AG04450 (cell line): ENCODE measurements at regions not wholly inside any gene's neighbourhood (a gene's known extent, or its start where the extent isn't known, plus 50 kb on each side); places are given as distances from the start of the nearest gene placed in this dataset.
"Not testable (repeated sequence)": the region's sequence is repeated elsewhere in the genome, so short reads cannot be mapped to it uniquely, and the experiment has no call there.

Source experiments
- CTCF ChIA-PET: fragments of 300-600, 350-600 bp; formaldehyde crosslinking; extraction: SDS; loops from one replicate; lab custom pipeline; 2022; ENCODE audit warnings: antibody characterized with exemption, inconsistent platforms; lab: Charles Lee
- POLR2A ChIA-PET: fragments of 350-600 bp; formaldehyde crosslinking; extraction: SDS; loops from one replicate; lab custom pipeline; 2021; ENCODE audit warnings: antibody characterized with exemption, inconsistent platforms; lab: Yijun Ruan, JAX
- DNase-seq: peaks from one replicate; pipeline ENCODE4 v3.0.0-alpha.2; 2011; ENCODE audit warnings: low read depth, low spot score
- H3K27ac ChIP-seq: one replicate; pipeline ENCODE4 v1.5.1; 2012; ENCODE audit warnings: low read depth, low read length, control low read depth
- H3K27me3 ChIP-seq: one replicate; pipeline ENCODE4 v1.6.0; 2012; ENCODE audit warnings: low read length; ENCODE audit not compliant: control insufficient read depth, insufficient read depth
- H3K4me3 ChIP-seq: 2 replicates; pipeline ENCODE4 v1.5.1; 2011; ENCODE audit warnings: mild to moderate bottlenecking, low read depth, low read length, control low read depth
- H3K9me3 ChIP-seq: 2 replicates; pipeline ENCODE4 v1.5.1; 2012; ENCODE audit warnings: low read length; ENCODE audit not compliant: control insufficient read depth, insufficient read depth
- TF ChIP-seq, protein P1 (sequence below): IDR thresholded peaks from 2 replicates; pipeline ENCODE4 v1.5.1; 2011; ENCODE audit warnings: low read depth, low read length, control low read depth, inconsistent platforms

DNA sequence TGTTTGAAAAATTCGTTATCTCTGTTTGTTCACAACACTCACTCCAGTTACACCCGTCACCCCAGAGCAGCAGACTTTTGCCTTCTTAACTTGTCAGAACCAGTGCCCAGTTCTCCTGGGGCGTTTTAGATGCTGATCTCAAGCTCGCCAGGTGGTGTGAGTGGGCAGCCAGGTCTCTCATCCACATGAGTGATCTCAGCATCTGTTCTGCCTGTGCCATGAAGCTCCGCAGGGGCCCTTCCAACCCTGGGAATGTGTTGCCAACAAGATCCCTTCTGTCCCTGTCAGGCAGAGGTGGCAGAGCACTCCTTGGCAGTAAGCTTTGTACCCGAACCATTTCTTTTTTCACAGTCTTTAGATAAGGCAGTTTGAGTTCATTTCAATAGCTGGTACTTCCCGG, 896.5 kb downstream of the UQCRFS1 start:
- H3K9me3 ChIP-seq = peaks cover 46% of the 10 kb centered on the region
- no peak for DNase-seq
- CTCF ChIA-PET = no interaction called here
- H3K27me3 ChIP-seq = no peaks in the 10 kb centered on the region
- no peak overlapping the region for H3K4me3 ChIP-seq
- no peak overlapping the region for H3K27ac ChIP-seq
- TF ChIP-seq, protein P1, sequence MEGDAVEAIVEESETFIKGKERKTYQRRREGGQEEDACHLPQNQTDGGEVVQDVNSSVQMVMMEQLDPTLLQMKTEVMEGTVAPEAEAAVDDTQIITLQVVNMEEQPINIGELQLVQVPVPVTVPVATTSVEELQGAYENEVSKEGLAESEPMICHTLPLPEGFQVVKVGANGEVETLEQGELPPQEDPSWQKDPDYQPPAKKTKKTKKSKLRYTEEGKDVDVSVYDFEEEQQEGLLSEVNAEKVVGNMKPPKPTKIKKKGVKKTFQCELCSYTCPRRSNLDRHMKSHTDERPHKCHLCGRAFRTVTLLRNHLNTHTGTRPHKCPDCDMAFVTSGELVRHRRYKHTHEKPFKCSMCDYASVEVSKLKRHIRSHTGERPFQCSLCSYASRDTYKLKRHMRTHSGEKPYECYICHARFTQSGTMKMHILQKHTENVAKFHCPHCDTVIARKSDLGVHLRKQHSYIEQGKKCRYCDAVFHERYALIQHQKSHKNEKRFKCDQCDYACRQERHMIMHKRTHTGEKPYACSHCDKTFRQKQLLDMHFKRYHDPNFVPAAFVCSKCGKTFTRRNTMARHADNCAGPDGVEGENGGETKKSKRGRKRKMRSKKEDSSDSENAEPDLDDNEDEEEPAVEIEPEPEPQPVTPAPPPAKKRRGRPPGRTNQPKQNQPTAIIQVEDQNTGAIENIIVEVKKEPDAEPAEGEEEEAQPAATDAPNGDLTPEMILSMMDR = no peak
- POLR2A ChIA-PET = no interaction called here

- Histone ChIP-seq H3K4me3 (no peak overlapping the region), H3K27ac (no peak overlapping the region), H3K27me3 (no peaks in the 10 kb centered on the region), H3K9me3 (peaks cover 46% of the 10 kb centered on the region)
- TF ChIP-seq, protein P1 = no peak
- ChIA-PET POLR2A (no interaction called here), CTCF (no interaction called here)
- no peak for DNase-seq
Measured at GRCh38 chr19:28314756-28315155, 898.2 kb downstream of the UQCRFS1 start.

- Histone ChIP-seq H3K27me3 (no peaks in the 10 kb centered on the region), H3K27ac (no peak overlapping the region), H3K9me3 (peaks cover 46% of the 10 kb centered on the region), H3K4me3 (no peak overlapping the region)
- TF ChIP-seq, protein P1 = no peak
- no peak for DNase-seq
- CTCF ChIA-PET = no interaction called here
- POLR2A ChIA-PET = no interaction called here
Measured at GRCh38 chr19:28314287-28314686, 898.7 kb downstream of the UQCRFS1 start.

DNA sequence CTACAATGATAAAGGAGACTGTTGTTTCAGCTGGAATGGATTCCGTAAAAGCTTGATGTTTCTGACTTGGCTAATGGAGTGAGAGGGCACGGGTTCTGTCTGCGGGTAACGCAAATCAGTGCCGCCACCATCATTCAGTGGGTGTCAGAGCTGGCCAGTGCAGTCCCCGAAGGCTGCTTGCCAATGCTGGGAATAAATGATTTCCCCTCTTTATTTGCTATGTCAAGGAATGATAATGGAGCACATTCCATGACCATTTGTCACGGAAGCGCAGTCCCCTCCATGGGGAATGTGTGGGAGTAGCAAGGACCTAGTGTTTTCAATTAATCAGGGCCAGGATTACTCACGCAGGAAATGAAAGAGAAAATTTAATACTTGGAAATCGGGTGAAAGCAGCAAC, 899.3 kb downstream of the UQCRFS1 start:
- Histone ChIP-seq H3K9me3 (peaks cover 44% of the 10 kb centered on the region), H3K4me3 (no peak overlapping the region), H3K27ac (no peak overlapping the region), H3K27me3 (no peaks in the 10 kb centered on the region)
- DNase-seq = no peak
- TF ChIP-seq, protein P1 = no peak
- ChIA-PET POLR2A (no interaction called here), CTCF (no interaction called here)

DNA sequence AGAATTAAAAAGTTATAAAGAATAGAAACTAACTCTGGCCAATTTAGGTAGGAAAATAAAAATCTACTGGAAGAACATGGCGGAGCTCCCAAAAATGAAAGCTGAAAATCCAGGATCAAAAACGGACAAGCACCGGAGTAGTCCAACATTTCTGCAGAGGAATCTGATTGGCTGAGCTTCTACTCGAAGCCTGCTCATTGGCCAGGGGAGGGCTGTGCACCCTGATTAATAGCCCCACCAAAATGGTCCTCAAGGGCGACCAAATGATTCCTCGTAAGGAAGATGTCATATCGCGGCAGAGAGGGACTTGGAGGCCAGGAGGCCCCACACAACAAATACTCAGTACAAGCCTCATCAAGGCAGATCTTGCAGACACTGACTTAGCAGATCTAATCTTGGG, 900.7 kb downstream of the UQCRFS1 start:
- Histone ChIP-seq H3K27ac (no peak overlapping the region), H3K4me3 (no peak overlapping the region), H3K9me3 (peaks cover 47% of the 10 kb centered on the region), H3K27me3 (no peaks in the 10 kb centered on the region)
- DNase-seq = no peak
- POLR2A ChIA-PET = no interaction called here
- CTCF ChIA-PET = no interaction called here
- TF ChIP-seq, protein P1 = no peak

DNA sequence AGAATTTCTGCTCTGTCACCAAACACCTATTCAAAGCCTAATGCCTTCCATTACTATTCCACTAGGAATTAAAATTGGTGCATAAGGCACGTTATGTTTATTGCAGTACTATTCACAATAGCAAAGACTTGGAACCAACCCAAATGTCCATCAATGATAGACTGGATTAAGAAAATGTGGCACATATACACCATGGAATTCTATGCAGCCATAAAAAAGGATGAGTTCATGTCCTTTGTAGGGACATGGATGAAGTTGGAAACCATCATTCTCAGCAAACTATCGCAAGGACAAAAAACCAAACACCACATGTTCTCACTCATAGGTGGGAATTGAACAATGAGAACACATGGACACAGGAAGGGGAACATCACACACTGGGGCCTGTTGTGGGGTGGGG, 902.1 kb downstream of the UQCRFS1 start:
- POLR2A ChIA-PET, H3K4me3 ChIP-seq, H3K27ac ChIP-seq, CTCF ChIA-PET, H3K27me3 ChIP-seq, DNase-seq: not testable (repeated sequence)
- peaks cover 41% of the 10 kb centered on the region for H3K9me3 ChIP-seq
